ENCODE measurements at regions not wholly inside any gene's neighbourhood (a gene's known extent, or its start where the extent isn't known, plus 50 kb on each side); places are given as distances from the start of the nearest gene placed in this dataset.

GRCh38 chr16:26729951-26730541 is 336.7 kb upstream of the C16orf82 start:
- CTCF ChIA-PET, result no interaction called here
- peaks cover 7 to 17% of the 10 kb centered on the region in 2 donors for H3K27me3 Mint-ChIP-seq

GRCh38 chr16:26731729-26732128 is 335.0 kb upstream of the C16orf82 start:
- CTCF ChIA-PET, result no interaction called here
- Histone ChIP-seq H3K4me1 (ENCODE audit: insufficient read depth, low read length) (no peaks in the 10 kb centered on the region), H3K27me3 (ENCODE audit: insufficient read depth, low read length, poor library complexity, severe bottlenecking) (no peaks in the 10 kb centered on the region), H3K27ac (ENCODE audit: low read depth, low read length) (no peak overlapping the region), H3K36me3 (ENCODE audit: insufficient read depth, low read length) (no peaks in the 10 kb centered on the region), H3K9me3 (ENCODE audit: low read length) (no peaks in the 10 kb centered on the region), H3K4me3 (ENCODE audit: low read length) (no peak overlapping the region)
- Mint-ChIP-seq H3K27me3 (peaks cover 5 to 11% of the 10 kb centered on the region in 2 donors), H3K27ac (no peak overlapping the region), H3K4me3 (no peak overlapping the region), H3K9me3 (peaks cover 0 to 2% (median 0%) of the 10 kb centered on the region in 5 donors), H3K4me1 (no peaks in the 10 kb centered on the region), H3K36me3 (no peaks in the 10 kb centered on the region)
- DNase-seq, result no peak
- POLR2A ChIA-PET, result no interaction called here

More at GRCh38 chr16:26729951-26730541, 336.7 kb upstream of the C16orf82 start:
- H3K27ac ChIP-seq (ENCODE audit: low read depth, low read length), result no peak overlapping the region
- no peak for DNase-seq
- Mint-ChIP-seq H3K9me3 (peaks cover 0 to 2% (median 0%) of the 10 kb centered on the region in 5 donors), H3K36me3 (no peaks in the 10 kb centered on the region), H3K4me1 (no peaks in the 10 kb centered on the region), H3K4me3 (no peak overlapping the region), H3K27ac (no peak overlapping the region)
- no peak overlapping the region for H3K4me3 ChIP-seq (ENCODE audit: low read length)
- no peaks in the 10 kb centered on the region for H3K36me3 ChIP-seq (ENCODE audit: insufficient read depth, low read length)
- H3K9me3 ChIP-seq (ENCODE audit: low read length), result no peaks in the 10 kb centered on the region
- H3K27me3 ChIP-seq (ENCODE audit: insufficient read depth, low read length, poor library complexity, severe bottlenecking), result no peaks in the 10 kb centered on the region
- H3K4me1 ChIP-seq (ENCODE audit: insufficient read depth, low read length), result no peaks in the 10 kb centered on the region
- POLR2A ChIA-PET, result no interaction called here

GRCh38 chr16:26733710-26734109 is 333.0 kb upstream of the C16orf82 start:
- DNase-seq, result no peak
- no peak overlapping the region for H3K4me3 ChIP-seq (ENCODE audit: low read length)
- no peak overlapping the region for H3K27ac Mint-ChIP-seq
- H3K27ac ChIP-seq (ENCODE audit: low read depth, low read length), result no peak overlapping the region
- H3K36me3 ChIP-seq (ENCODE audit: insufficient read depth, low read length), result no peaks in the 10 kb centered on the region
- no peaks in the 10 kb centered on the region for H3K4me1 Mint-ChIP-seq
- peaks cover 1 to 13% of the 10 kb centered on the region in 2 donors for H3K27me3 Mint-ChIP-seq
- no peaks in the 10 kb centered on the region for H3K4me1 ChIP-seq (ENCODE audit: insufficient read depth, low read length)
- H3K36me3 Mint-ChIP-seq, result no peaks in the 10 kb centered on the region
- H3K9me3 ChIP-seq (ENCODE audit: low read length), result no peaks in the 10 kb centered on the region
- H3K9me3 Mint-ChIP-seq, result peaks cover 0 to 2% (median 0%) of the 10 kb centered on the region in 5 donors
- H3K4me3 Mint-ChIP-seq, result no peak overlapping the region
- ChIA-PET CTCF (no interaction called here), POLR2A (no interaction called here)
- no peaks in the 10 kb centered on the region for H3K27me3 ChIP-seq (ENCODE audit: insufficient read depth, low read length, poor library complexity, severe bottlenecking)

- H3K4me3 Mint-ChIP-seq, result no peak overlapping the region
- no peaks in the 10 kb centered on the region for H3K36me3 Mint-ChIP-seq
- Histone ChIP-seq H3K4me1 (ENCODE audit: insufficient read depth, low read length) (no peaks in the 10 kb centered on the region), H3K4me3 (ENCODE audit: low read length) (no peak overlapping the region), H3K36me3 (ENCODE audit: insufficient read depth, low read length) (no peaks in the 10 kb centered on the region), H3K27me3 (ENCODE audit: insufficient read depth, low read length, poor library complexity, severe bottlenecking) (no peaks in the 10 kb centered on the region), H3K9me3 (ENCODE audit: low read length) (no peaks in the 10 kb centered on the region), H3K27ac (ENCODE audit: low read depth, low read length) (no peak overlapping the region)
- peaks cover 0 to 2% (median 0%) of the 10 kb centered on the region in 5 donors for H3K9me3 Mint-ChIP-seq
- peaks cover 1 to 15% of the 10 kb centered on the region in 2 donors for H3K27me3 Mint-ChIP-seq
- H3K27ac Mint-ChIP-seq, result peak overlapping the region in 1 of 8 donors; percentile 7
- no peaks in the 10 kb centered on the region for H3K4me1 Mint-ChIP-seq
- no peak for DNase-seq
- CTCF ChIA-PET, result no interaction called here
- POLR2A ChIA-PET, result no interaction called here
Observed at GRCh38 chr16:26735521-26735920, 331.2 kb upstream of the C16orf82 start.

GRCh38 chr16:26736084-26736483 is 330.6 kb upstream of the C16orf82 start:
- Mint-ChIP-seq H3K4me1 (no peaks in the 10 kb centered on the region), H3K27me3 (peaks cover 1 to 15% of the 10 kb centered on the region in 2 donors), H3K36me3 (no peaks in the 10 kb centered on the region), H3K27ac (no peak overlapping the region), H3K4me3 (no peak overlapping the region), H3K9me3 (peaks cover 0 to 2% (median 0%) of the 10 kb centered on the region in 5 donors)
- CTCF ChIA-PET, result no interaction called here
- no peaks in the 10 kb centered on the region for H3K27me3 ChIP-seq (ENCODE audit: insufficient read depth, low read length, poor library complexity, severe bottlenecking)
- no peaks in the 10 kb centered on the region for H3K4me1 ChIP-seq (ENCODE audit: insufficient read depth, low read length)
- H3K9me3 ChIP-seq (ENCODE audit: low read length), result no peaks in the 10 kb centered on the region
- H3K4me3 ChIP-seq (ENCODE audit: low read length), result no peak overlapping the region
- POLR2A ChIA-PET, result no interaction called here
- H3K36me3 ChIP-seq (ENCODE audit: insufficient read depth, low read length), result no peaks in the 10 kb centered on the region
- no peak overlapping the region for H3K27ac ChIP-seq (ENCODE audit: low read depth, low read length)
- no peak for DNase-seq

- no peaks in the 10 kb centered on the region for H3K36me3 ChIP-seq (ENCODE audit: insufficient read depth, low read length)
- CTCF ChIA-PET, result no interaction called here
- H3K4me1 ChIP-seq (ENCODE audit: insufficient read depth, low read length), result no peaks in the 10 kb centered on the region
Observed at GRCh38 chr16:26740771-26741170, 326.0 kb upstream of the C16orf82 start.

GRCh38 chr16:26742040-26742439 is 324.7 kb upstream of the C16orf82 start:
- no peaks in the 10 kb centered on the region for H3K27me3 ChIP-seq (ENCODE audit: insufficient read depth, low read length, poor library complexity, severe bottlenecking)
- Mint-ChIP-seq H3K9me3 (no peaks in the 10 kb centered on the region), H3K36me3 (no peaks in the 10 kb centered on the region), H3K4me3 (no peak overlapping the region), H3K27ac (no peak overlapping the region), H3K4me1 (no peaks in the 10 kb centered on the region), H3K27me3 (peaks cover 2 to 17% of the 10 kb centered on the region in 2 donors)
- H3K4me1 ChIP-seq (ENCODE audit: insufficient read depth, low read length), result no peaks in the 10 kb centered on the region
- ChIA-PET CTCF (no interaction called here), POLR2A (no interaction called here)
- H3K36me3 ChIP-seq (ENCODE audit: insufficient read depth, low read length), result no peaks in the 10 kb centered on the region
- no peak overlapping the region for H3K4me3 ChIP-seq (ENCODE audit: low read length)
- no peaks in the 10 kb centered on the region for H3K9me3 ChIP-seq (ENCODE audit: low read length)
- no peak for DNase-seq
- H3K27ac ChIP-seq (ENCODE audit: low read depth, low read length), result no peak overlapping the region

More at GRCh38 chr16:26740771-26741170, 326.0 kb upstream of the C16orf82 start:
- H3K27me3 ChIP-seq (ENCODE audit: insufficient read depth, low read length, poor library complexity, severe bottlenecking), result no peaks in the 10 kb centered on the region
- Mint-ChIP-seq H3K27ac (no peak overlapping the region), H3K36me3 (no peaks in the 10 kb centered on the region), H3K4me1 (no peaks in the 10 kb centered on the region), H3K9me3 (no peaks in the 10 kb centered on the region), H3K27me3 (peaks cover 2 to 17% of the 10 kb centered on the region in 2 donors), H3K4me3 (no peak overlapping the region)
- POLR2A ChIA-PET, result no interaction called here
- no peaks in the 10 kb centered on the region for H3K9me3 ChIP-seq (ENCODE audit: low read length)
- no peak overlapping the region for H3K27ac ChIP-seq (ENCODE audit: low read depth, low read length)
- H3K4me3 ChIP-seq (ENCODE audit: low read length), result no peak overlapping the region
- no peak for DNase-seq

- POLR2A ChIA-PET, result no interaction called here
- CTCF ChIA-PET, result no interaction called here
Observed at GRCh38 chr16:26744430-26744829, 322.3 kb upstream of the C16orf82 start.

More at GRCh38 chr16:26744430-26744829, 322.3 kb upstream of the C16orf82 start:
- DNase-seq, result no peak
- Histone ChIP-seq H3K36me3 (ENCODE audit: insufficient read depth, low read length) (no peaks in the 10 kb centered on the region), H3K9me3 (ENCODE audit: low read length) (no peaks in the 10 kb centered on the region), H3K4me1 (ENCODE audit: insufficient read depth, low read length) (no peaks in the 10 kb centered on the region), H3K4me3 (ENCODE audit: low read length) (no peak overlapping the region), H3K27ac (ENCODE audit: low read depth, low read length) (no peak overlapping the region), H3K27me3 (ENCODE audit: insufficient read depth, low read length, poor library complexity, severe bottlenecking) (no peaks in the 10 kb centered on the region)
- H3K9me3 Mint-ChIP-seq, result no peaks in the 10 kb centered on the region
- H3K4me1 Mint-ChIP-seq, result no peaks in the 10 kb centered on the region
- no peaks in the 10 kb centered on the region for H3K36me3 Mint-ChIP-seq
- H3K4me3 Mint-ChIP-seq, result no peak overlapping the region
- peak overlapping the region in 1 of 8 donors; percentile 61 for H3K27ac Mint-ChIP-seq
- H3K27me3 Mint-ChIP-seq, result peaks cover 4 to 11% of the 10 kb centered on the region in 2 donors

Measured in CD8-positive, alpha-beta memory T cell (primary cell).